GM23338 (cell line): ENCODE measurements at regions not wholly inside any gene's neighbourhood (a gene's known extent, or its start where the extent isn't known, plus 50 kb on each side); places are given as distances from the start of the nearest gene placed in this dataset.
A peak's percentile ranks its signal among the peaks of the same experiment; 100 is the strongest.

ENCODE experiments used
- ATAC-seq: fragments of 200-7000 bp; cut with Tn5 transposase; 3 replicates; pipeline ENCODE4 v1.9.1; 2020
- DNase-seq: peaks from one replicate; pipeline ENCODE4 v3.0.0-alpha.2; 2015; ENCODE audit warnings: low spot score
- H2AFZ ChIP-seq: fragments of 200-600 bp; sonication (generic); 2 replicates; pipeline ENCODE4 v1.8.0; 2016; ENCODE audit warnings: antibody characterized with exemption, mild to moderate bottlenecking, moderate library complexity
- H3F3A ChIP-seq: fragments of 200-600 bp; sonication (generic); replicated peaks from 2 replicates; pipeline ENCODE4 v1.8.0; 2017; ENCODE audit warnings: antibody characterized with exemption, mixed run types, low read depth
- H3K27ac ChIP-seq: fragments of 200-600 bp; sonication (generic); 2 replicates; pipeline ENCODE4 v1.6.1; 2016; ENCODE audit warnings: low read depth
- H3K27me3 ChIP-seq: fragments of 200-600 bp; sonication (generic); 2 replicates; pipeline ENCODE4 v1.8.0; 2016; ENCODE audit warnings: mild to moderate bottlenecking, mixed run types, moderate library complexity; ENCODE audit not compliant: insufficient read depth
- H3K36me3 ChIP-seq: fragments of 200-600 bp; sonication (generic); 2 replicates; pipeline ENCODE4 v1.8.0; 2016; ENCODE audit warnings: mild to moderate bottlenecking; ENCODE audit not compliant: insufficient read depth
- H3K4me1 ChIP-seq: fragments of 200-600 bp; sonication (generic); 2 replicates; pipeline ENCODE4 v1.8.0; 2016; ENCODE audit warnings: mild to moderate bottlenecking, moderate library complexity; ENCODE audit not compliant: insufficient read depth
- H3K4me2 ChIP-seq: fragments of 200-600 bp; sonication (generic); 2 replicates; pipeline ENCODE4 v1.7.1; 2017; ENCODE audit warnings: mixed run types
- H3K4me3 ChIP-seq: fragments of 200-600 bp; sonication (generic); 2 replicates; pipeline ENCODE4 v1.6.1; 2016; ENCODE audit warnings: mixed run types
- H3K79me2 ChIP-seq: fragments of 200-600 bp; sonication (generic); replicated peaks from 2 replicates; pipeline ENCODE4 v1.8.0; 2017; ENCODE audit warnings: mild to moderate bottlenecking; ENCODE audit not compliant: insufficient read depth
- H3K9me2 ChIP-seq: fragments of 200-600 bp; sonication (generic); 2 replicates; pipeline ENCODE4 v1.8.0; 2017; ENCODE audit not compliant: insufficient read depth
- H4K20me1 ChIP-seq: fragments of 200-600 bp; sonication (generic); replicated peaks from 2 replicates; pipeline ENCODE4 v1.8.0; 2017; ENCODE audit warnings: mild to moderate bottlenecking; ENCODE audit not compliant: insufficient read depth
- H3K27ac Mint-ChIP-seq: 2 replicates; pipeline ENCODE4 v1.8.0; 2020; ENCODE audit warnings: inconsistent platforms, mild to moderate bottlenecking, moderate library complexity, mixed read lengths
- H3K27me3 Mint-ChIP-seq: 3 replicates; pipeline ENCODE4 v1.8.0; 2022; ENCODE audit warnings: low read depth, mild to moderate bottlenecking, moderate library complexity, mixed read lengths, inconsistent platforms; ENCODE audit not compliant: insufficient read depth, poor library complexity
- H3K36me3 Mint-ChIP-seq: 3 replicates; pipeline ENCODE4 v1.8.0; 2021; ENCODE audit warnings: low read depth, mild to moderate bottlenecking, inconsistent platforms, moderate library complexity, mixed read lengths
- H3K4me1 Mint-ChIP-seq: 3 replicates; pipeline ENCODE4 v1.8.0; 2020; ENCODE audit warnings: mild to moderate bottlenecking, inconsistent platforms, mixed read lengths
- H3K4me3 Mint-ChIP-seq: 3 replicates; pipeline ENCODE4 v1.8.0; 2021; ENCODE audit warnings: moderate library complexity, mild to moderate bottlenecking, inconsistent platforms, mixed read lengths
- H3K9me3 Mint-ChIP-seq: 3 replicates; pipeline ENCODE4 v1.8.0; 2020; ENCODE audit warnings: moderate library complexity, mild to moderate bottlenecking, inconsistent platforms, mixed read lengths
- CREB1 ChIP-seq: fragments of 250-450 bp; sonication (Bioruptor Pico); IDR thresholded peaks from 2 replicates; pipeline ENCODE4 v1.5.0; 2020; ENCODE audit warnings: low read depth, mild to moderate bottlenecking, moderate library complexity
- CTCF ChIP-seq, 2 experiments: fragments of 200-600 bp in 1 of 2; sonication (generic) in 1 of 2; conservative IDR thresholded peaks; 2 replicates each; pipeline versions ENCODE4 v1.5.1 to v1.6.1; 2016 to 2017; ENCODE audit warnings: antibody characterized with exemption in 2 of 2, low read depth in 2 of 2, mild to moderate bottlenecking in 2 of 2, moderate library complexity in 1 of 2
- EZH2 ChIP-seq: fragments of 200-600 bp; sonication (generic); IDR thresholded peaks from one replicate; pipeline ENCODE4 v1.8.0; 2017; ENCODE audit warnings: antibody characterized with exemption, mild to moderate bottlenecking, low read depth; ENCODE audit not compliant: unreplicated experiment
- EZH2phosphoT487 ChIP-seq: fragments of 200-600 bp; sonication (generic); IDR thresholded peaks from one replicate; pipeline ENCODE4 v1.8.1; 2018; ENCODE audit warnings: antibody characterized with exemption; ENCODE audit not compliant: unreplicated experiment
- JUNB ChIP-seq: IDR thresholded peaks from one replicate; pipeline ENCODE4 v1.6.1; 2016; ENCODE audit warnings: antibody characterized with exemption; ENCODE audit not compliant: unreplicated experiment
- NANOG ChIP-seq: IDR thresholded peaks from 2 replicates; pipeline ENCODE4 v1.6.1; 2016; ENCODE audit warnings: antibody characterized with exemption, borderline replicate concordance
- POLR2AphosphoS5 ChIP-seq: IDR thresholded peaks from 2 replicates; pipeline ENCODE4 v1.6.1; 2016; ENCODE audit warnings: antibody characterized with exemption, low read depth
- REST ChIP-seq: IDR thresholded peaks from one replicate; pipeline ENCODE4 v1.6.1; 2018; ENCODE audit warnings: antibody characterized with exemption; ENCODE audit not compliant: unreplicated experiment
- STAT1 ChIP-seq: IDR thresholded peaks from one replicate; pipeline ENCODE4 v1.6.1; 2016; ENCODE audit warnings: antibody characterized with exemption; ENCODE audit not compliant: unreplicated experiment
- ZNF114 ChIP-seq: fragments of 250-450 bp; sonication (Bioruptor Pico); IDR thresholded peaks from 2 replicates; pipeline ENCODE4 v1.5.0; 2020; ENCODE audit warnings: mild to moderate bottlenecking, moderate library complexity
- ZNF331 ChIP-seq: fragments of 250-450 bp; sonication (Bioruptor Pico); IDR thresholded peaks from 2 replicates; pipeline ENCODE4 v1.5.0; 2020; ENCODE audit warnings: low read depth, mild to moderate bottlenecking, moderate library complexity
- ZNF462 ChIP-seq: fragments of 250-450 bp; sonication (Bioruptor Pico); IDR thresholded peaks from 2 replicates; pipeline ENCODE4 v1.5.0; 2020; ENCODE audit warnings: mild to moderate bottlenecking, moderate library complexity
- TF ChIP-seq, protein P1 (sequence below): IDR thresholded peaks from 2 replicates; pipeline ENCODE4 v1.6.1; 2016; ENCODE audit warnings: antibody characterized with exemption

DNA sequence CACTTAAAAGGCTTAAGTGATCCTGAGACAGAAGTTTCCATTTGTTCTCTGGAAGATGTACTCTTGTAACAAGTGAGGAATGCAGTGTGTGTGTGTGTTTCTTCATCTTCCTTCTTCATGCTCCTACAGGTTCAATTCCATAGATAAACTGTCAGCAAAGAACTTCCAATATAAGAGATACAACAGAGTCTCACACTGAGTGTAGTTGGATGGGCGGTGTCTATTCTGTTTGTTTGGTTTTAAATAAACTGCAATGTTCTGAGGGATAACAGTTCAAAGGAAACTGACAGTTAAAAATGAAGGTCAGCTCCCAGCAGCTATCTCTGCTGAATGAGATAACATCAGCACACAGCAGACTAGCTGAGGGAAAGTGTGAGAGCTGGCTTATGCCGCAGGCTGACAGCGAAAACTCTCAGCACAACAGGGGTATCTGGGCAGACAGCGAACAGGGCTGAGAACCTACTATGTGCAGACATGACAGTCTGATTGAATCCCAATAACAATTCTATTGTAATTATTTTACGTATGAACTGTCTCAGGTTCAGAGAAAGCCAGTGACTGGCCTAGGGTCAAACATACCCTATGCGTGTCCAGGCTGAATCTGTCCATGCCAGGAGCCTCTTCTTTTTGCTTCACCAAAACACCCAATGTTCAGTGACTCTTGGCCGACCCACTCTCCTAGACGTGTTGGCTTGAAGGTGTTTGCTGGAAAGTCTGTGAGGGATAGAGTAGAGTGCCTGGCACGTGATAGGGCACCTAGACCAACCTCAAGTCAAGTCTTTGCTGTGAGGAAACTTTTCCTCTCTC is 201.9 kb upstream of the TRIB2 start:
- Histone ChIP-seq H3K4me1 (no peaks in the 10 kb centered on the region), H2AFZ (peak overlapping the region; percentile 34), H3K36me3 (no peaks in the 10 kb centered on the region), H3K27me3 (no peaks in the 10 kb centered on the region), H3K27ac (no peak overlapping the region), H3K9me2 (peaks cover 4% of the 10 kb centered on the region; the same call in 1 of the 2 replicates), H3F3A (no peaks in the 10 kb centered on the region), H3K79me2 (no peaks in the 10 kb centered on the region), H4K20me1 (no peaks in the 10 kb centered on the region), H3K4me2 (no peak overlapping the region), H3K4me3 (no peak overlapping the region)
- ATAC-seq (no peak), DNase-seq (no peak)
- no peaks in the 10 kb centered on the region for H3K4me1 Mint-ChIP-seq
- no peak overlapping the region for H3K4me3 Mint-ChIP-seq
- no peaks in the 10 kb centered on the region for H3K36me3 Mint-ChIP-seq
- TF ChIP-seq, protein P1, sequence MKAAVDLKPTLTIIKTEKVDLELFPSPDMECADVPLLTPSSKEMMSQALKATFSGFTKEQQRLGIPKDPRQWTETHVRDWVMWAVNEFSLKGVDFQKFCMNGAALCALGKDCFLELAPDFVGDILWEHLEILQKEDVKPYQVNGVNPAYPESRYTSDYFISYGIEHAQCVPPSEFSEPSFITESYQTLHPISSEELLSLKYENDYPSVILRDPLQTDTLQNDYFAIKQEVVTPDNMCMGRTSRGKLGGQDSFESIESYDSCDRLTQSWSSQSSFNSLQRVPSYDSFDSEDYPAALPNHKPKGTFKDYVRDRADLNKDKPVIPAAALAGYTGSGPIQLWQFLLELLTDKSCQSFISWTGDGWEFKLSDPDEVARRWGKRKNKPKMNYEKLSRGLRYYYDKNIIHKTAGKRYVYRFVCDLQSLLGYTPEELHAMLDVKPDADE = no peak
- TF ChIP-seq JUNB (no peak), CTCF (conservative IDR thresholded peaks at IDR 0.05; ENCODE audit: low read depth in 2 of 2) (no peak), NANOG (no peak), EZH2phosphoT487 (no peak), POLR2AphosphoS5 (no peak), REST (no peak), ZNF462 (CRISPR knock-in tag) (no peak), EZH2 (no peak), CREB1 (CRISPR knock-in tag) (no peak), ZNF331 (CRISPR knock-in tag) (no peak), STAT1 (no peak), ZNF114 (CRISPR knock-in tag) (no peak)
- H3K27ac Mint-ChIP-seq = no peak overlapping the region
- no peaks in the 10 kb centered on the region for H3K27me3 Mint-ChIP-seq
- no peaks in the 10 kb centered on the region for H3K9me3 Mint-ChIP-seq
